ENCODE measurements at regions not wholly inside any gene's neighbourhood (a gene's known extent, or its start where the extent isn't known, plus 50 kb on each side); places are given as distances from the start of the nearest gene placed in this dataset.
"Not testable (repeated sequence)": the region's sequence is repeated elsewhere in the genome, so short reads cannot be mapped to it uniquely, and the experiment has no call there.

- H3K4me3 ChIP-seq (ENCODE audit: low read depth, low read length) = no peak overlapping the region
- no peak for DNase-seq (ENCODE audit: low read depth)
- no peak for TF ChIP-seq CTCF (IDR thresholded peaks at IDR 0.05; ENCODE audit: low read depth, low read length, missing control alignments)
Observed at GRCh38 chr2:147001061-147001460, 843.8 kb upstream of the ACVR2A start.

GRCh38 chr2:147000151-147000550 is 844.7 kb upstream of the ACVR2A start:
- not testable (repeated sequence) for H3K4me3 ChIP-seq (ENCODE audit: low read depth, low read length)

GRCh38 chr2:146997945-146998344 is 846.9 kb upstream of the ACVR2A start:
- H3K4me3 ChIP-seq (ENCODE audit: low read depth, low read length) = no peak overlapping the region
- DNase-seq (ENCODE audit: low read depth) = no peak
- no peak for TF ChIP-seq CTCF (IDR thresholded peaks at IDR 0.05; ENCODE audit: low read depth, low read length, missing control alignments)

More at GRCh38 chr2:147000151-147000550, 844.7 kb upstream of the ACVR2A start:
- DNase-seq (ENCODE audit: low read depth) = not testable (repeated sequence)

GRCh38 chr2:146997488-146997887 is 847.3 kb upstream of the ACVR2A start:
- TF ChIP-seq CTCF (IDR thresholded peaks at IDR 0.05; ENCODE audit: low read depth, low read length, missing control alignments) = no peak
- no peak for DNase-seq (ENCODE audit: low read depth)
- no peak overlapping the region for H3K4me3 ChIP-seq (ENCODE audit: low read depth, low read length)

- no peak overlapping the region for H3K4me3 ChIP-seq (ENCODE audit: low read depth, low read length)
- TF ChIP-seq CTCF (IDR thresholded peaks at IDR 0.05; ENCODE audit: low read depth, low read length, missing control alignments) = no peak
- DNase-seq (ENCODE audit: low read depth) = no peak
Observed at GRCh38 chr2:146994246-146994645, 850.6 kb upstream of the ACVR2A start.

- no peak for TF ChIP-seq CTCF (IDR thresholded peaks at IDR 0.05; ENCODE audit: low read depth, low read length, missing control alignments)
- H3K4me3 ChIP-seq (ENCODE audit: low read depth, low read length) = no peak overlapping the region
- no peak for DNase-seq (ENCODE audit: low read depth)
Observed at GRCh38 chr2:146992466-146992865, 852.4 kb upstream of the ACVR2A start.

- DNase-seq (ENCODE audit: low read depth) = no peak
- no peak overlapping the region for H3K4me3 ChIP-seq (ENCODE audit: low read depth, low read length)
- no peak for TF ChIP-seq CTCF (IDR thresholded peaks at IDR 0.05; ENCODE audit: low read depth, low read length, missing control alignments)
Observed at GRCh38 chr2:146992057-146992456, 852.8 kb upstream of the ACVR2A start.

Data from GM12864 (cell line).